Activated CD8-positive, alpha-beta memory T cell treated with anti-CD3 and anti-CD28 coated beads, Interleukin-2, amount 50 U/mL, for 24 hours (primary cell): ENCODE measurements at regions not wholly inside any gene's neighbourhood (a gene's known extent, or its start where the extent isn't known, plus 50 kb on each side); places are given as distances from the start of the nearest gene placed in this dataset.

ENCODE experiments used
- DNase-seq: peaks from one replicate; pipeline ENCODE4 v3.0.0-alpha.2; 2020; ENCODE audit errors: extremely low read depth

DNA sequence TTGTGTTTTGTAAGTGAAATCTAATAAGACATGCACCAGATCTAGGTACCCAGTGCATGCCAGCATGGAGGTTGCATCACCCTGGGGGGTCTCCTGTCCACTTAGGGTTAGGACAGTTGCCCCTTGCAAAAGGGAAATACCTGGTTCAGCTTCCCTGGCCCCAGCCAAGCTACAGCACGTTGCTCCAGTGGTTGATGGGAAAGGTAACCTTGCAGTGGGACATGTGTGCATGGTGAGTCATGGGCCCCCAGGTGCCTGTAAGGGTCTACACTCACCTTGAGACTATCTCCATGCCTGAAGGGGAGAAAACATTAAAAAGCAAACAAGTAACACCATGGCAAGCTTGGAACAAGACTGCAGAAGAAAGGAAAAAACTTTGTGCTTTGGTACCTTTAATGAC, 143.9 kb downstream of the LSM5 start:
- no peak for DNase-seq

DNA sequence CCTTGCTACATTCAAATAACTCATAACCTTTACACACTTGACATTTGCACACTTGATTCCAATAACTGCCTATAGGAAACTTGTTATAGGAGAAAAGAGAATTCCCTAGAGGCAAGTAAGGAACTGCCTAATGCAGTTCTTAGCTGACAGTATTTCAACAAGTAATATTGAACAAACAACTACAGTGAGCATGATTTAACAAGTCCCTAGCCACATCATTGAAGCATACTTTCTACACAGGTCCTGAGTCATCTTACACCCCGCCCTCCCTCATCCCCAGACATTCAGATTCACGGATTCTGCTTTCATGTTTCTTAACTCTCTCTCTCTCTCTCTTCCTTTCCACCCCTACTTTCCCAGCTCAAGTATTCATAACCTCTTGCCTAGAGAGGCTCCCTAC, 153.5 kb downstream of the LSM5 start:
- DNase-seq, result no peak

DNA sequence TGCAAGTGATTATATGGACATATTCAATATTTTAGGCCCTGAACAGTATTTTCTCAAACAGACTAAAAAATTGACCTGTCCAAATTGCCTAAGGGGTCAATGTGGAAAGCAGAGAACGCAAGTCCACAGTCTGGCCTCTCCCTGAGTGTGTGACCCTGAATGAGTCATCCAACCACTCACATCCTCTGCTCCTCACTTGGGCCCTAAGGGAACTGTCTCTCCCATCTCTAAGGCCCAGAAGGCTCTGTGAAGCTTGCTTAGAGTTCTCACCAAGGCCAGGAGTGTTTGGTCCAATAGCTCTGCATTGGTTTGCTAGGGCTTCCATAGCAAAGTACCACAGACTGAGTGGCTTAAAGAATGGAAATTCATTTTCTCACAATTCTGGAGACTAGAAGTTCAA, 155.1 kb downstream of the LSM5 start:
- DNase-seq, result no peak

DNA sequence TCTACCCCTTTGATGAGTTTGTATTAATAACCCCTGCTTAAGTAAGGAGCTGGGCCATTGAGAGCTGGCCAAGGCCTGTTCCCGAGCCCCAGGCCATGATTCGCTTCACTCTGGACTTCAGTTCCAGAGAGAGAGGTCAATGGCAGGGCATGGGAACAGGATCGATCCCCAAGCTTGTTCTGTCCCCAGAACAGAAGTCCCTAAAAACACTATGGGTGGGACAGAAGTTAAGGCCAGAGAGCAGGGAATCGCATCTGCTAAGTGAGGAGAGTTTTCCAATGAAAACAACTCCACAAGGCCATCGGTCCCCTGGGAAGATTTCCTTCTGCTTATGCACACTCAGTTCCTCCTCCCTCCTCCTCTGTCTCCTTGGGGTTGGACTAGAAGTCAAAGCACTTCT, 159.6 kb downstream of the LSM5 start:
- DNase-seq, result no peak

DNA sequence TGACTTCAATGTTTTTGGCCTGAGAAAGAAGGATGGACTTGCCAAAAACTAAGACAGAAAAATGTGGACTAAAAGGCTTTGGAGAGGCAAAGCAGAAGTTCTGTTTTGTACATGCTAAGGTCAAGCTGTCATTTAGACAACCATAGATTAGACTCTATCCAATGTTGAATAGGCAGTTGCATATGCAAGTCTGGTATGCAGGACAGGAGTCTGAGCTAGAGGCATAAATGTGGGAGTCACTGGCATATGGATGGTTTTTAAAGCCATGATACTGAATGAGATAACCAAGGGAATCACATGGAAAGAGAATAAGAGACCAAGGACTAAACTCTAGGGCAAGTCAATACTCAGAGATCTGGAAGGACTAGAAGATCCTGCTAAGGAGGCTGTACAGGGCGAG, 164.1 kb downstream of the LSM5 start:
- no peak for DNase-seq

DNA sequence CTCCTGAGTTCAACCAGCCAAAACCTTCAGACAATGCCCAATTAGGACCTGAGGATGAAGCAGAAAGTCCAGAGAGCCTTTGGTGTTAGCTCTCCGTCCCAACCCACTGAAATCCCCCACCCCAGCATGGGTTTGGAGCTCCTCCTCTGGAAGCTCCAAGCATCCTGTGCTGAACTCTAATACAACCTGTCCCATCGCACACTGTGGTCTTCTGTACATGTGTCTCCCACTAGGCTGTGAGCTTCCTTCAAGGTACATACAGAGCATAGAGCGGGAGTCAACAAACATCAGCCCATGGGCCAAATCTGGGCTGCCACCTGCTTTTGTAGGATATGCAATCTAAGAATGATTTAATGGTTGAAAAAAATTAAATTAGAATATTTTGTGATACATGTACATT, 166.5 kb downstream of the LSM5 start:
- DNase-seq, result no peak

DNA sequence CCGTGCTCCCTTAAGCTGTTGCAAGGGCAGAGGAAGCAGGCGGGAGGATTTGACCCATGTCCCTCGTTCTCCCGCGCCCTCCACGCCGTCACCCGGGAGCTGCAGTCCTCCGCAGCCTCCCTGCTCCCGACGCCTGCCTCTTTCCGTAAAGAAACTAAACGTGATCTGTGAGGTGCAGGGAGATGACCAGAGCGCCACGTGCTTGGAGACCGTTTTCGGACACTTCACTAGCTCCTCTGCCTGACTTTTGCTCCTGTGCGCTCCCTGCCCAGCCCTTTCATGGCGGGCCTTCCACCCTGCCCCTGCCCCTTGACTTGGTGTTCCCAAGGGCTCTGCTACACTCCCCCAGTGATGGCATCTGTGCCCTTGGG, 171.2 kb downstream of the LSM5 start:
- DNase-seq, result no peak

DNA sequence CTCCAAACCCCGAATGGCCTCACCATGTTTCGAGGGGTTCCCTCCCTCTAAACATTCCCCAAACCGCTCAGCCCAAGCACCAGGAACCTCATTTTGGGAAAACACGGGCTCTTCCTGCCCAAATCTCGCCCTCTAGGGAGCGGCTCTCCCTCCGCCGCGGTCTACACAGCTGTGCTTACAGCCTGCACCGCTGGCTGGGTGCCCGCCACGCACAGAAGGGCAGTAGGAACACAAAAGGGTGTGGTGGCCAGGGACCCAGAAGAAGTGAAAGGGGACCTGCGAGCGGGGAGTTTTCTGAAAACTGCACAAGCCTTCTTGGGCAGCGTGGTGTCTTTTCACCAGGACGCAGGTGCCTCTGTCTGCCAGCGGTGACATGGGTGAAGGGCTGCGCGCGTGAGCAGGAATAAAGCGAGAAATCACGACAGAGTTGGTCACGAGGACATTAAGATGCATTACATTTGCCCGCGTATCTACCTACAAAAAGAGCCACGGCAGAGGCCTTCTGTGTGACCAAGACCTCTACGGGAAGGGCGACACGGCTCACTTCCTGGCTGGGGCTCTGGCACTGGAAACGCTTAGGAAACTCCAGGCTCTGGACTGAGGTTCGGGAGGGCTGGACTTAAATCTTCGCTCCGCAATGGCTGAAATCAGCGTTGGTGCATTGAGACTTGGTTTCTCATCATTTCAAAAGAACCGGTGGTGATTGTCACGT, 171.7 kb downstream of the LSM5 start:
- DNase-seq, result no peak

DNA sequence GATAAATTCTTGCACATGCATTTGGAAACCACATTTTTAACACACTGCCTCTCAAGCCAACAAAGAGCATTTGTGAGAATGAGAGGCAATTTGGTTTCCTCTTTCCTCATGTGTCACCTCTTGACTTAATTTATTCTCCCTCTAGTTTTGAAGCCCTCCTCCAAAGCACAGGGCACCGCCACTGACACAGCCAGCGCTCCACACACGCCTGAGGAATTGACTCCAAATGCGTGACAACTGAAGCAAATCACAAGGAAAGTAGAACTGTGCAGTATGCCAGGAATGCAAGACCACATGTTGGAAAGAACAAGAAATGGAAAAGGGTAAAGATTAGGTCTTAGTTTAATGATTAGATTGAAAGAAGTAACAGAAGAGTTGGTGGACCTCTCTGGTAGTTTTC, 173.3 kb downstream of the LSM5 start:
- no peak for DNase-seq

DNA sequence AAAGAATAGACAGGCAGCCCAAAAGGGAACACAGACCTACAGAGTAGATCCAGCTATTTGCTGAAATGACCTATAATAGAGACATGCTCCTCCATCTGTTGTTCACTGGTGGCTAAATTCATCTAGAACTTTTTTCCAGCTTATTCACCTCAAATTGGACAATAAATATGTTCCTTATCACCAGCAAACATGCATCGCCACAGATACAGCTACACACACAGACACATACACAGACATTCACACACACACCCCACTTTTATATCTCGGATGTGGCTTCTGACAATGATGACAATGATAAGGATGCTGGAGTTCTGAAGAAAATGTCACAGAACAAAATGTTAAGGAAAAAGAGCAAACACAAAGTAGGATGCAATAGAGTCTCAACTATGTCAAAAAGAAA, 175.4 kb downstream of the LSM5 start:
- DNase-seq, result no peak

DNA sequence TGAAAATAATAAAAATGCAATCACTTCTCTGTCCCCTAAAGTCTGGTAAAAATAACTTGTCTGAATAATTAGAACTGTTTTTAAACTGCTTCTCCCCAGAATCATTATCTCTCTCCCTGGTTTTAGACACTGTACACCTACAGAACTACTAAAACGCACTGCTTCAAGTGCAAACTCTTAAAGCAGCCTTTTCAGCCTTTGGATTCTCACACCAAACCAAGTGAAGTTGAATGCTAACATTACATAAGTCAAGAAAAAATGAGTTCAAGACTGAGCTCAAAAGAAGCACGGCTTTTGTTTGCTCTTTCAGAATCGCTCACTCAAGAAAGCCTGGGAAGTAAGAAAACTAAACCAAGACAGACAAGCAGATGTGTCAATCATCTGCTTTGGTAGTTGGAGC, 188.8 kb downstream of the LSM5 start:
- no peak for DNase-seq

DNA sequence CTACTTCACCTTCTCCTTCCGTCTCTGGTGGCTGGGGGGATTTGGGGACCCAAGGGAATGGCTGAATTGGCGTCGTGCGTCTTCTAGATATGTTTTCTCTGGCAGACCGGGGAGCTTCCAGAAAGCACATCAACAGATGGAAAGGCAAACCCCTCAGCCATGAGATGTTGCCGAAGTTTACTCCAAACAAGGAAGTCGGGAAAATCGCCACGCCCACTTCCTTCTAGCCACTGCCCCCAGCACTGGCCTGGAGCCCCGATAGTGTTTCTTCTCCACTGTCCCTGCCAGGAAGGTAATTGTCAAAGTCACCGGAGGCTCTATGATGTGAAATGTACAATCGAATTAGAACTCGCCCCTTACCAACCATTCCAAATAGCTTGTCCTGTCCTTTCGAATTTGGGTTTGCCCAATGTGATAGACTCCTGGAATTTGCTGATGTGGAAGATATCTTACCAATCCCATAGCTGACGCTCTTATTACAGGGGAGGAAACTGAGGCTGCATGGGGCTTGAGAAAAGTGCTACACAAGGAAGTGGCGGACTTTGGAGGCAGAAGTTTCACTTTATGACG, 191.0 kb downstream of the LSM5 start:
- no peak for DNase-seq

DNA sequence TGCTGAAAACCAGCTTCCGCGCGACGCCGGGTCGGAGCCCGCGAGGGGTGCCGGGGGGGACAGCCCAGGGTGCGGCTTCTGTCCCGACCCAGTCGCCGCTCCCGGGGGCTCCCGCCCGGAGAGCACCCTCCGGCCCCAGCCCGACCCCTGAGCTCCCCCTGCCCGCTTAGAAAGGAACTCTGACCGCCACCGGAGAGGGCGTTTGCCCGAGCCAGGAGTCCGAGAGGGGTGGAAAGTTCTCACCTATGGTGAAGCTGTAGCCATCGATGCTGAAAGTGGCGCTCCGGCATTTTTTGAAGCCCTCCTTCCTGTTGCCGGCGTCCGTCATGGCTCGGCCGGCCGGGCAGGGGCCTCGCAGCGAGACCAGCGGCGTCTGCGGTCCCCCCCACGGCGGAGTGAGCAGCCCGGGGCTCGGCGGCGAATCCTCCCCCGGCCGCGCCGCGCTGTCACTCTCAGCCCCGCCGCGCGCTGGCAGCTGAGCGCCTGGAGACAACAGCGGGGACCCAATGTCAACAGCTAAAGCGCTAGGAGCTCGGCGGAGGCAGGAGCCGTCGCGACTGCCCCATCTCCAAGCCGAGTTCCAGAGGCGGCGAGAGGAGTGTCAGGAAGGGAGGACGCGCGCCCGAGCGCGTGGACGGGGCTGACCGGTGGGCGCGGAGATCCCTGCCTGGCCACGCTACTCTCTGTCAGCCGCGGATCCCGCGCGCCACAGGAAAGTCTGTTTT, 191.6 kb downstream of the LSM5 start:
- no peak for DNase-seq

DNA sequence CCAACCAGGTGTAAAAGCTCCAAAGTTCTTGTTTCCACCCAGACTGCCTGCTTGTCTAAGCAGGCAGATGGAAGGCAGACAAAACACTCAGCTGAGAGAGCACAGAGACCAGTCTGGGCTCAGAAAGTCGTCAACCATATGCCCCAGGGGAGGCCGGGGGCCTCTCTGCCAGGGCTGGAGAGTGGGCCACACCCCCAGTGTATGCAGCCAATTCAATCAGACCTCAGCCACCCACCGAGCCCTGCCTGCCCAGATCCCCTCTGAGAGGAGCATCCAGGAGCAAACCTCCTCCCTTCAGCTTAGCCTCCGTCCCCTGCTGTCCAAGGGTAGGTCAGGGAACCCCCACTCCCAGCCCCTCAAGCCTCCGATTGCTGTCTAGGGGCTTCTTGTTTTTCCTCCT, 196.3 kb downstream of the LSM5 start:
- DNase-seq, result no peak

DNA sequence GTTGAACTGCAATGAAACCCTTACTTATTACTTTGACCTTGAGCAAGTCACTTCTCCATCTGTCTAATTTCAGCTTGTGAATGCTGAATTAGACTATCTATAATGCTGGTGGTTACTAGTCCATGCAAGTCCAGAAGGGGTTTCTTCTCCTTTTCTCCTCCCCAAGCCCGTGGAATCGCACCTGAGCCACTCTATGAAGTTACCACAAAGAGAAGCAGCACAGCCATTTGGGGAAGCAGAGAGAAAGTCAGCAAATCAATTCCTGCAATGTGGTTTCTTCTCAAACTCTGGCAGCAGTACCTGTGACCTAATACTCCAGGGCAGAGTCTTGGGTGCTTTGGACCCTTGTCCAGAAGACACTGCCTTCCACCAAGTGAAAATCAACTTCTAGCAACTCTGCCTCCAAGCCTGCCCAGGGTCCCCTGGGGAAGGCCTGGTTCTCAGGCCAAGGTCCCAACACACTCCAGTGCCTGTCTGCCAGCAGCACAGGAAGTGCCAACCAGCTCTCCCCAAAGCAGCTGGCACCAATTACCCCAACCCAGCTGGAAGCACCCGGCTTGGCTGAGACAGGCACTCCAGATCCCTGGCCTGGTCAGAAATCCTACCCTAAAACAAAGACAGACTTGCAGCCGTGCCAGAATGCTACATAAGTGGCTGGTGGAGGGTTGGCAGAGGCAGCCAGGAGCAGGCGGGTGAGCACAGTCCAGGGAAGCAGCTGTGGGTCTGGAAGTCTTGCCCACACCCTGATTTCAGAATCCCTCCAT, 200.3 kb downstream of the LSM5 start:
- DNase-seq, result no peak

DNA sequence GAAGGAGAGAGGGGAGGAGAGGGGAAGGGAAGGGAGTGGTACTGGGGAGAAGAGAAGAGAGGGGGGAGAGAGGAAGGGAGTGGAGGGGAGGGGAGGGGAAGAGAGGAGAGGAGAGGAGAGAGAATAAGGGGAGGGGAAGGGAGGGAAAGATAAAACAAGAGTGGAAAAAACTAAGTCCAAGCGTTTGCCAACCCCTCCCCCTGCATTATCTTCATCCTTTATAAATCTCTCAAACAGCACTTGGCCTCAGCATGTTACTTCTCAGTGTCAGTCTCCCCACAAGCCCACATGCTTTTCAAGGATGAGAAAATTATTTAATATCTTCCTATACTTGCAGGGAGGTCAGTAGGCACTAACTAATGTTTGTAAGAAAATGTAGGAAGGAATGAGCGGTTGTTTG, 204.5 kb downstream of the LSM5 start:
- DNase-seq, result no peak

DNA sequence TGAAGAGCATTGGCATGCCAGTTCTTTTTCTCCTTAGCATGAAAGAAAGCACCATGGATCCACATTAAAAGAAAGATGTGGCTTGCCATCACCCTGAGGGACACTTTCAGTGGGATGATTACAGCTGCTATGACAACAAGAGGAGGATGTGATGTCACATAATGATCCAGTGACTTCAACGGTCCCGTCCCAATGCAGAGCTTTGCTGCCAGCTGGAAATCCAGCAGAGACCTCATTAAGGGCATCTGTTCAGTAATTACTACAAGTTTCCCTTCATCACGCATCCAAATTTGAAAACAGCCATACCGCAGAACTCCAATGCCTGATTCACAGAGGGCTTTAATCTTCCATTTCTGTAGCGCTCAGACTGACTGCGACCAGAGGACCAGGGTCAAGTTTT, 206.6 kb downstream of the LSM5 start:
- DNase-seq, result no peak

DNA sequence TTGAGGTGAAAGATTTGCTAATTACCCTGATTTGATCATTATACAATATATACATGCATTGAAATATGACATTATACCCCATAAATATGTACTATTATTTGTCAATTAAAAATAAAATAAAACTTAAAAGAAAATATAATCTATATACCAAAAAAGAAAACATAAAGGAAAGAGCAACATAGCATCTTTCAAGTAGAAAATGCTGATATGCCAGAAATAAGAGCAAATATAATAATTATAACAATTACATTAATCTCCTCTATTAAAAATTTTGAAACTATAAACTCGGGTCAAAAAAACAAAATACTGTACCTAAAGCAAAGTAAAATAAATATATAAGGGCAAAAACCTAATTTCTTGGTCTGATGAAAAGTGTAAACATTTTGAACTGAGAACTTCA, 209.3 kb upstream of the PDE1C start:
- DNase-seq, result no peak

DNA sequence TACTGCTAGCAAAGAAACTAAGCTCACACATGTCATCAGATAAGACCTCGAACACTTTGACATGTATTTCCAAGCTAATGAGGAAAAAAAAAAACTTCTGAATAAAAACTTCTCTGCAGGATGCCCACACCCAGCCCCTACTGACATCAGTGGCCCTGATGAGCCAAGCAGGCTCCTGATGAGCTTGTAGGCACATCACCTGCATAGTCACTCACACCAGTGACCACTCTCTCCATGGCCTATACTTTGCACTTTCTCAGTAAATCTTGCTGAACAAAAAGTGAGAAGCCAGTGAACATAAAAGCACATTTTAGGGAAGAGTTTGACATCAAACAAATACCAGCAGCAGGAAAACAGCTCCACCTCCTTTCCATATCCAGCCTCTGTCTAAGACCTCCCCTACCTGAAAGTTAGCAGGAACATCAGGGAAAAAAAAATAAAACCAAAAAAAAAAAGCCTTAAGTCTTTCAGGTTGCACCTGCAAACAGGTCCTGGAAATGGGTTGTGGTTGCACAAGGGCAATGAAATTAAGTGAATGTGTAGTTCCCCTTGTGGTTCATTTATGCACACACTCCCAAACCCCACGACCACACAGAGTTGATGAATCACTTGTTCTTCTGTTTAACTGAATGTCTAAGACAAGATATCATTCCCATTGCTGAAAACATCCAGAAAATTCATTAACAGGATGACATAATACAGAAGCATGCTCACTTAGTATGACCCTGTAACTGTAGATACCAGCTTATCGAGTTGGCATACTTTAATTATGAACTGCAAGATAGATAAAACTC, 205.2 kb upstream of the PDE1C start:
- no peak for DNase-seq

DNA sequence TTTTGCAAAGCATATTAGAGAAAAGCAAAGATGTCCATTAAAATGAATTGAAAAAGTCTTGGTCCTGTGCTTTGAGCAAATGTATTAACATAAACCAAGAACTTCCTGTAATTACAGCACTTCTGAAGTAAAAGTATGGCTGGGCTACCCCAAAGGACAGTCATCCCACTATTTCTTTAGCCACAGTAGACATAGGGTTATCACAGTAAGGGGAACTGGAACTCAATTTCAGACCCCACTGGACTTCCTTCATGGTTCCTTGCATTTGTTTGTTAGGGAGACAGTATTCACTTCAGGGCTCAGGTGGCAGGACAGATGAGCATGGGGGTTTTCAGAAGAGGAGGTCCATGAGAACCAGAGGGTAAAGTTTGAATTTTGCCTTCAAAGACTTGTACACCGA, 203.1 kb upstream of the PDE1C start:
- no peak for DNase-seq

DNA sequence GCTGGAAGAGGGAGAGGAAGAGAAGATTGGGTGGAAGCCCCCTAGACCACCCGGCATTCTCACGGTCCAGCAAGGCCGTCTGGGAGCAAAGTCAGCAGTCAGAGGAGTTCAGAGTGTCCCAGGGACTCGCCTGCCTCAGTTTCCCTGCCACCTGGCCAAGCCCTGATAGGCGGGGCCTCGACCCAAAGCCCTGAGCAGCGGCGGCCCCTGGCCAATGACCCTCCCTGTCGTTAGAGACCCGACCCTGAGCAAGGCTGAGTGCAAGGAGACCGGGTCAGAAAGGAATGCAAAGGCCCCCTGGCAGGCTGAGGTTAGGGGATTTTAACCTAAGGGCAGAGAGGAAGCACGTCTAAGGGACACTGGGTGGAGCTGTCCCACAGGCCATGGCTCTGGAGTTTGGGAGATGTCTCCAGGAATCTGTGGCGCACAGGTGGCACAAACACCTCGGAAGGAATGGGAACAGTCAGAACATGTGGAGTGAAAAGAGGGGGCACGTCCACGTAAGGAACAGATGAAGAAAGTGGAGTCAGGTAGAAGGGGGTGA, 196.8 kb upstream of the PDE1C start:
- DNase-seq, result no peak
